ENCODE measurements at regions not wholly inside any gene's neighbourhood (a gene's known extent, or its start where the extent isn't known, plus 50 kb on each side); places are given as distances from the start of the nearest gene placed in this dataset.

DNA sequence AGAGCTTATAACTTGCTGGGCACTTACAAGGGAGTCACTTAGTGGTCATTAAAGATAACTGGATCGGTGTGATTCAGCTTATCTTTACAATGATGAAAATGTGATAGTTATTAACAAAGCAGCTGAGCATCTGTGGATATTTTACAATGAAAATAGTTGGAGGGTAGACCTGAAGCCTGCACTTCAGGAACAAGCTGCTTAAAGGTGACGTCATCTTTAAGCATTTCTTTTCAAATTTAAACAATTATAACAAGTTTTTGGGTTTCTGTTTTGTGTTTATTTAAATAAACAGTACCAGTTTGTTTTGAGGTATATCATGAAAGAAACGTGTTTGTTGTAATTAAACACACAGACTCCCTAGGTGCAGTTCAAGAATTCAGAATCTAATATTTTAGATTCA is 513.9 kb downstream of the ZNF516 start:
- intact Hi-C loops (cut with DNase I, micrococcal nuclease), result no loop called here
- no peak overlapping the region for H3K4me3 ChIP-seq (ENCODE audit: low read length)
- TF ChIP-seq, protein P1, sequence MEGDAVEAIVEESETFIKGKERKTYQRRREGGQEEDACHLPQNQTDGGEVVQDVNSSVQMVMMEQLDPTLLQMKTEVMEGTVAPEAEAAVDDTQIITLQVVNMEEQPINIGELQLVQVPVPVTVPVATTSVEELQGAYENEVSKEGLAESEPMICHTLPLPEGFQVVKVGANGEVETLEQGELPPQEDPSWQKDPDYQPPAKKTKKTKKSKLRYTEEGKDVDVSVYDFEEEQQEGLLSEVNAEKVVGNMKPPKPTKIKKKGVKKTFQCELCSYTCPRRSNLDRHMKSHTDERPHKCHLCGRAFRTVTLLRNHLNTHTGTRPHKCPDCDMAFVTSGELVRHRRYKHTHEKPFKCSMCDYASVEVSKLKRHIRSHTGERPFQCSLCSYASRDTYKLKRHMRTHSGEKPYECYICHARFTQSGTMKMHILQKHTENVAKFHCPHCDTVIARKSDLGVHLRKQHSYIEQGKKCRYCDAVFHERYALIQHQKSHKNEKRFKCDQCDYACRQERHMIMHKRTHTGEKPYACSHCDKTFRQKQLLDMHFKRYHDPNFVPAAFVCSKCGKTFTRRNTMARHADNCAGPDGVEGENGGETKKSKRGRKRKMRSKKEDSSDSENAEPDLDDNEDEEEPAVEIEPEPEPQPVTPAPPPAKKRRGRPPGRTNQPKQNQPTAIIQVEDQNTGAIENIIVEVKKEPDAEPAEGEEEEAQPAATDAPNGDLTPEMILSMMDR (IDR thresholded peaks at IDR 0.05), result no peak
- no peak overlapping the region for H3K27ac ChIP-seq (ENCODE audit: low read depth in 1 of 2, low read length in 2 of 2)
- DNase-seq (no peak), ATAC-seq (ENCODE audit: poor library complexity) (no peak)
- H3K27me3 ChIP-seq (ENCODE audit: control insufficient read depth in 1 of 2, insufficient read depth in 2 of 2, low read length in 2 of 2), result no peaks in the 10 kb centered on the region
- no peaks in the 10 kb centered on the region for H3K4me1 ChIP-seq (ENCODE audit: insufficient read depth, low read length)
- H3K9me3 Mint-ChIP-seq, result no peaks in the 10 kb centered on the region
- CTCF ChIA-PET, result no interaction called here
- H3K4me3 Mint-ChIP-seq, result no peak overlapping the region
- H3K9me3 ChIP-seq (ENCODE audit: control insufficient read depth in 1 of 2, insufficient read depth in 1 of 2, low read length in 2 of 2), result no peaks in the 10 kb centered on the region
- H3K27ac Mint-ChIP-seq, result no peak overlapping the region
- no peaks in the 10 kb centered on the region for H3K36me3 ChIP-seq (ENCODE audit: insufficient read depth, low read length)
- H3K27me3 Mint-ChIP-seq, result no peaks in the 10 kb centered on the region
- H3K36me3 Mint-ChIP-seq (ENCODE audit: low read depth), result no peaks in the 10 kb centered on the region
- POLR2A ChIA-PET, result no interaction called here
- no peaks in the 10 kb centered on the region for H3K4me1 Mint-ChIP-seq (ENCODE audit: low read depth)

DNA sequence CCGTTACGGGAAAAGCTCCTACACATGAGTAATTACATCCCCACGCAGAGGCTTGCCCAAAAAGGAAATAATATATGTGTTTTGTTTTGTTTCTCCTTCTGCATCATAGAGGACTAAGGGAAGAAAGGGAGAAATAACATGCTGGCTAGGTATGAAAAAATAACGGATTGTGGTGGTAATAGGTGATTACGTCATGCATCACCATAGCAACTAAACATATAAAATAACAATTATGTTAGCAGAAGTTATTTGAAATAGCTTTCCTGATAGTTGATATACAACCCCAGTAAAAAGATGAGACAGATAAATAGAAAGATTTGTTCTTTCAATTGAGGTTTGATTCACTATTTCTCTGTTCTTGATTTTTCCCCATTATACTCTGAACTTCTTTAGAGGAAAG is 518.0 kb downstream of the ZNF516 start:
- Mint-ChIP-seq H3K9me3 (no peaks in the 10 kb centered on the region), H3K36me3 (ENCODE audit: low read depth) (no peaks in the 10 kb centered on the region), H3K4me3 (no peak overlapping the region), H3K27ac (no peak overlapping the region), H3K4me1 (ENCODE audit: low read depth) (no peaks in the 10 kb centered on the region), H3K27me3 (no peaks in the 10 kb centered on the region)
- Histone ChIP-seq H3K9me3 (ENCODE audit: control insufficient read depth in 1 of 2, insufficient read depth in 1 of 2, low read length in 2 of 2) (no peaks in the 10 kb centered on the region), H3K36me3 (ENCODE audit: insufficient read depth, low read length) (no peaks in the 10 kb centered on the region), H3K4me3 (ENCODE audit: low read length) (no peak overlapping the region), H3K27ac (ENCODE audit: low read depth in 1 of 2, low read length in 2 of 2) (no peak overlapping the region), H3K27me3 (ENCODE audit: control insufficient read depth in 1 of 2, insufficient read depth in 2 of 2, low read length in 2 of 2) (no peaks in the 10 kb centered on the region), H3K4me1 (ENCODE audit: insufficient read depth, low read length) (no peaks in the 10 kb centered on the region)
- ChIA-PET POLR2A (no interaction called here), CTCF (no interaction called here)
- no peak for ATAC-seq (ENCODE audit: poor library complexity)
- no peak for DNase-seq
- intact Hi-C loops (cut with DNase I, micrococcal nuclease), result no loop called here
- TF ChIP-seq, protein P1 (IDR thresholded peaks at IDR 0.05), result no peak

DNA sequence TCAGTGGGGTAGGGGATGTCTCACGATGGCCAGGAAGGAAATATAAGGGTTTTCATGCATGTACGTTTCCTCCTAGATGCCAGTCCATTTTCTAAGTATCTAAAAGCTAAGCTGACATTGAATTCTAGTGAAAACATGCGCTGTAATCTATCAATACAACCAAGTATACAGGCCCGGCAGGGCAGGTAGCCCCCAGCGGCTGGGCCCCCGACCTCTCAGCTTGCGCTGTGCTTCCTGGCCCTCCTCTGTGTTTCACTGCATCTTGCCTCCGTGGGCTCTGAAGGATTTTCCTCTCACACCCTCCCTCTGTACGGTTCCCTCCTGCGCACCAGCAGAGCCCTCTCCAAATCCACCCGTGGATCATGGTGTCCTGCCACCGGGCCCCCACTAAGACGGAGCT is 524.8 kb downstream of the ZNF516 start:
- intact Hi-C loops (cut with DNase I, micrococcal nuclease), result no loop called here
- no peak overlapping the region for H3K27ac ChIP-seq (ENCODE audit: low read depth in 1 of 2, low read length in 2 of 2)
- no peaks in the 10 kb centered on the region for H3K36me3 Mint-ChIP-seq (ENCODE audit: low read depth)
- H3K9me3 ChIP-seq (ENCODE audit: control insufficient read depth in 1 of 2, insufficient read depth in 1 of 2, low read length in 2 of 2), result peaks cover 0 to 5% of the 10 kb centered on the region in 2 experiments
- POLR2A ChIA-PET, result no interaction called here
- no peak for DNase-seq
- H3K27me3 ChIP-seq (ENCODE audit: control insufficient read depth in 1 of 2, insufficient read depth in 2 of 2, low read length in 2 of 2), result no peaks in the 10 kb centered on the region
- H3K4me1 ChIP-seq (ENCODE audit: insufficient read depth, low read length), result no peaks in the 10 kb centered on the region
- ATAC-seq (ENCODE audit: poor library complexity), result no peak
- no peak overlapping the region for H3K4me3 Mint-ChIP-seq
- no peak overlapping the region for H3K27ac Mint-ChIP-seq
- TF ChIP-seq, protein P1 (IDR thresholded peaks at IDR 0.05), result no peak
- H3K4me1 Mint-ChIP-seq (ENCODE audit: low read depth), result no peaks in the 10 kb centered on the region
- no peaks in the 10 kb centered on the region for H3K36me3 ChIP-seq (ENCODE audit: insufficient read depth, low read length)
- H3K4me3 ChIP-seq (ENCODE audit: low read length), result no peak overlapping the region
- no peaks in the 10 kb centered on the region for H3K9me3 Mint-ChIP-seq
- CTCF ChIA-PET, result no interaction called here
- H3K27me3 Mint-ChIP-seq, result peaks cover 4% of the 10 kb centered on the region
